Breast epithelium (tissue), 4 donors: ENCODE measurements at regions not wholly inside any gene's neighbourhood (a gene's known extent, or its start where the extent isn't known, plus 50 kb on each side); places are given as distances from the start of the nearest gene placed in this dataset.
"Not testable (repeated sequence)": the region's sequence is repeated elsewhere in the genome, so short reads cannot be mapped to it uniquely, and the experiment has no call there.

Experiments used
- DNase-seq, 2 donors: peaks; one replicate each; pipeline ENCODE4 v3.0.0-alpha.2; 2019; ENCODE audit warnings: low spot score in 2 of 2
- H3K27ac ChIP-seq, 2 donors: fragments of 200-600 bp; sonication (generic) in 1 of 2; one replicate each; pipeline ENCODE4 v1.5.1; 2016 to 2019; ENCODE audit warnings: mild to moderate bottlenecking in 1 of 2
- H3K27me3 ChIP-seq, 2 donors: fragments of 200-600 bp; sonication (generic) in 1 of 2; one replicate each; pipeline versions ENCODE4 v1.5.1 to v1.6.0; 2017 to 2019; ENCODE audit warnings: control low read depth in 1 of 2, mild to moderate bottlenecking in 1 of 2
- H3K36me3 ChIP-seq: fragments of 200-600 bp; one replicate; pipeline ENCODE4 v1.5.1; 2019
- H3K4me1 ChIP-seq, 2 donors: fragments of 200-600 bp; sonication (generic); one replicate each; pipeline ENCODE4 v1.5.1; 2016 to 2019; ENCODE audit warnings: control low read depth in 1 of 2
- H3K4me3 ChIP-seq, 3 donors: fragments of 200-600 bp; sonication (generic); 1 replicate in 2 of 3; 2 replicates in 1 of 3; pipeline ENCODE4 v1.5.1; 2016 to 2019; ENCODE audit warnings: mild to moderate bottlenecking in 3 of 3, moderate library complexity in 2 of 3
- H3K9me3 ChIP-seq, 2 donors: fragments of 200-600 bp; sonication (generic) in 1 of 2; one replicate each; pipeline ENCODE4 v1.5.1; 2016 to 2019; ENCODE audit warnings: control low read depth in 1 of 2
- POLR2A ChIP-seq: fragments of 450-650 bp; IDR thresholded peaks from one replicate; pipeline ENCODE4 v1.6.1; 2016; ENCODE audit warnings: antibody characterized with exemption, mild to moderate bottlenecking, moderate library complexity
- POLR2AphosphoS5 ChIP-seq, 3 donors: sonication (generic); formaldehyde crosslinking; IDR thresholded peaks; one replicate each; pipeline ENCODE4 v1.6.1; 2017; ENCODE audit warnings: antibody characterized with exemption in 3 of 3
- intact Hi-C: fragments of 100-400 bp; cut with DNase I; formaldehyde crosslinking; loops from one replicate; pipeline ENCODE4 v1.15.1; 2023; ENCODE audit warnings: low total_unique reads
- TF ChIP-seq, protein P1 (sequence below), 3 donors: fragments of 450-650 bp; IDR thresholded peaks; one replicate each; pipeline ENCODE4 v1.5.1; 2016 to 2017; ENCODE audit warnings: antibody characterized with exemption in 3 of 3, mild to moderate bottlenecking in 3 of 3, moderate library complexity in 3 of 3

DNA sequence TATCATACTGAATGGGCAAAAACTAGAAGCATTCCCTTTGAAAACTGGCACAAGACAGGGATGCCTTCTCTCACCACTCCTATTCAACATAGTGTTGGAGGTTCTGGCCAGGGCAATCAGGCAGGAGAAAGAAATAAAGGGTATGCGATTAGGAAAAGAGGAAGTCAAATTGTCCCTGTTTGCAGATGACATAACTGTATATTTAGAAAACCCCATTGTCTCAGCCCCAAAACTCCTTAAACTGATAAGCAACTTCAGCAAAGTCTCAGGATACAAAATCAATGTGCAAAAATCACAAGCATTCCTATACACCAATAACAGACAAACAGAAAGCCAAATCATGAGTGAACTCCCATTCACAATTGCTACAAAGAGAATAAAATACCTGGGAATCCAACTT, 52.5 kb upstream of the CCDC71L start:
- H3K4me1 ChIP-seq, H3K4me3 ChIP-seq, H3K9me3 ChIP-seq, H3K36me3 ChIP-seq, DNase-seq, H3K27ac ChIP-seq, H3K27me3 ChIP-seq, intact Hi-C loops: not testable (repeated sequence)

DNA sequence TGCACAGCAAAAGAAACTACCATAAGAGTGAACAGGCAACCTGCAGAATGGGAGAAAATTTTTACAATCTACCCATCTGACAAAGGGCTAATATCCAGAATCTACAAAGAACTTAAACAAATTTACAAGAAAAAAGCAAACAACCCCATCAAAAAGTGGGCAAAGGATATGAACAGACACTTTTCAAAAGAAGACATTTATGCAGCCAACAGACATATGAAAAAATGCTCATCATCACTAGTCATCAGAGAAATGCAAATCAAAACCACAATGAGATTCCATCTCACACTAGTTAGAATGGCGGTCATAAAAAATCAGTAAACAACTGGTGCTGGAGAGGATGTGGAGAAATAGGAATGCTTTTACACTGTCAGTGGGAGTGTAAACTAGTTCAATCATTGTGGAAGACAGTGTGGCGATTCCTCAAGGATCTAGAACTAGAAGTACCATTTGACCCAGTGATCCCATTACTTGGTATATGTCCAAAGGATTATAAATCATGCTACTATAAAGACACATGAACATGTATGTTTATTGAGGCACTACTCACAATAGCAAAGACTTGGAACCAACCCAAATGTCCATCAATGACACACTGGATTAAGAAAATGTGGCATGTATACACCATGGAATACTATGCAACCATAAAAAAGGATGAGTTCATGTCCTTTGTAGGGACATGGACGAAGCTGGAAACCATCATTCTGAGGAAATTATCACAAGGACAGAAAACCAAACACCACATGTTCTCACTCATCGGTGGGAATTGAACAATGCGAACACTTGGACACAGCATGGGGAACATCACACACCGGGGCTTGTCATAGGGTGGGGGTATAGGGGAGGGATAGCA, 53.9 kb upstream of the CCDC71L start:
- DNase-seq, H3K27ac ChIP-seq, H3K36me3 ChIP-seq, H3K27me3 ChIP-seq, intact Hi-C loops, H3K4me1 ChIP-seq, H3K4me3 ChIP-seq, H3K9me3 ChIP-seq: not testable (repeated sequence)

DNA sequence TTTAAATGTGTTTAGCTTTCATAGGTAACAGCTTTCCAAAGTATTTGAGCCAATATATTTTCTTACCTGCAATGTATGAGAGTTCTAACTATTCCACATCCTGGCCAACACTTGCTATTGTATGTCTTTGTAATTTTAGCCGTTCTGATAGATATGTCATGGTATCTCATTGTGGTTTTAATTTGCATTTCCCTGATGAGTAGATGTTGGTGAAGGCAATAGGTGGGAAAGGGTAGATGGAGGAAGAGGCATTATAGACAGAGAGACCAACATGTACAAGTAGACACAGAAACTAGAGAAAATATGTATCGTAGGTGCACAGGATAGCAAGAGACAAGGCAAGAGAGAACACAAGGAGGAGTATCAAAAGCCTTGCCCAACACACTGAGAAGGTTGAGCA, 54.8 kb upstream of the CCDC71L start:
- TF ChIP-seq POLR2A (no peak), POLR2AphosphoS5 (IDR thresholded peaks at IDR 0.05) (no peak)
- TF ChIP-seq, protein P1, sequence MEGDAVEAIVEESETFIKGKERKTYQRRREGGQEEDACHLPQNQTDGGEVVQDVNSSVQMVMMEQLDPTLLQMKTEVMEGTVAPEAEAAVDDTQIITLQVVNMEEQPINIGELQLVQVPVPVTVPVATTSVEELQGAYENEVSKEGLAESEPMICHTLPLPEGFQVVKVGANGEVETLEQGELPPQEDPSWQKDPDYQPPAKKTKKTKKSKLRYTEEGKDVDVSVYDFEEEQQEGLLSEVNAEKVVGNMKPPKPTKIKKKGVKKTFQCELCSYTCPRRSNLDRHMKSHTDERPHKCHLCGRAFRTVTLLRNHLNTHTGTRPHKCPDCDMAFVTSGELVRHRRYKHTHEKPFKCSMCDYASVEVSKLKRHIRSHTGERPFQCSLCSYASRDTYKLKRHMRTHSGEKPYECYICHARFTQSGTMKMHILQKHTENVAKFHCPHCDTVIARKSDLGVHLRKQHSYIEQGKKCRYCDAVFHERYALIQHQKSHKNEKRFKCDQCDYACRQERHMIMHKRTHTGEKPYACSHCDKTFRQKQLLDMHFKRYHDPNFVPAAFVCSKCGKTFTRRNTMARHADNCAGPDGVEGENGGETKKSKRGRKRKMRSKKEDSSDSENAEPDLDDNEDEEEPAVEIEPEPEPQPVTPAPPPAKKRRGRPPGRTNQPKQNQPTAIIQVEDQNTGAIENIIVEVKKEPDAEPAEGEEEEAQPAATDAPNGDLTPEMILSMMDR (IDR thresholded peaks at IDR 0.05) = no peak
- H3K27me3 ChIP-seq = no peaks in the 10 kb centered on the region
- no peaks in the 10 kb centered on the region for H3K36me3 ChIP-seq
- H3K4me1 ChIP-seq = no peaks in the 10 kb centered on the region
- H3K4me3 ChIP-seq = no peak overlapping the region
- no peak for DNase-seq
- intact Hi-C loops = no loop called here
- no peak overlapping the region for H3K27ac ChIP-seq
- H3K9me3 ChIP-seq = no peaks in the 10 kb centered on the region

DNA sequence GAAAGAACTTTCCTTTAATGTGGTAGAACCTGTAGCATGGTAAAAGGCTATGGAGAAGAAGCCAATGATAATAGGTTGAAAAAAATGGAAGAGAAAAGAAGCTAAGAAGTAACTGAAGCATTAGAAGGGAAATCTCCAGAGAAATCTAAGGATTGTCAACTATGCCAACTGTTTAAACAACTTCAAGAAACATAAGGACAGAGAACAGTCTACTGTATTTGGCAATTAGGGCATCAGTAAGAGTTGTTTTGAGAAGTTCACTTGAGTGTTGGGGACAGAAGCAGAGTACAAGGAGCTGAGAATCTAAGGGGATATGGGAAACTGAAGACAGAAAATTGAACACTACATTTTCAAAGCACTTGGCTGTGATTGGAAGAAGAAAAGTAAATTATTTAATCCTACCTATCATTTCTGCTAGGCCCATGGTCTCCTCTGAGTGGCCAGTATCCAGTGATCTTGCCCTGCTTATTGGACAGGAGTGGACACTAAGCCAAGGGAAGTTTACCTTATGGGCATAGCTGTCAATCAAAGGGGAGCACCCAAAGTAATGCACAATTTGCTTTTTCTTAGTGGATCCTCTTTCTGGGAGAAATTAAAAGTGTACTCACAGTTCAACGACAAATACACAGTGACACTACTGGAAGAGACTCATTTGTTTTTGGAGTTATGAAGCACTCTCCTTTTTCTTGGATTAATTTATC, 56.4 kb upstream of the CCDC71L start:
- no peak for DNase-seq
- no peaks in the 10 kb centered on the region for H3K27me3 ChIP-seq
- no peaks in the 10 kb centered on the region for H3K36me3 ChIP-seq
- H3K27ac ChIP-seq = no peak overlapping the region
- no peaks in the 10 kb centered on the region for H3K4me1 ChIP-seq
- TF ChIP-seq, protein P1 (IDR thresholded peaks at IDR 0.05) = no peak
- TF ChIP-seq POLR2AphosphoS5 (IDR thresholded peaks at IDR 0.05) = no peak
- no peak for TF ChIP-seq POLR2A
- H3K4me3 ChIP-seq = no peak overlapping the region
- no peaks in the 10 kb centered on the region for H3K9me3 ChIP-seq
- intact Hi-C loops = no loop called here

DNA sequence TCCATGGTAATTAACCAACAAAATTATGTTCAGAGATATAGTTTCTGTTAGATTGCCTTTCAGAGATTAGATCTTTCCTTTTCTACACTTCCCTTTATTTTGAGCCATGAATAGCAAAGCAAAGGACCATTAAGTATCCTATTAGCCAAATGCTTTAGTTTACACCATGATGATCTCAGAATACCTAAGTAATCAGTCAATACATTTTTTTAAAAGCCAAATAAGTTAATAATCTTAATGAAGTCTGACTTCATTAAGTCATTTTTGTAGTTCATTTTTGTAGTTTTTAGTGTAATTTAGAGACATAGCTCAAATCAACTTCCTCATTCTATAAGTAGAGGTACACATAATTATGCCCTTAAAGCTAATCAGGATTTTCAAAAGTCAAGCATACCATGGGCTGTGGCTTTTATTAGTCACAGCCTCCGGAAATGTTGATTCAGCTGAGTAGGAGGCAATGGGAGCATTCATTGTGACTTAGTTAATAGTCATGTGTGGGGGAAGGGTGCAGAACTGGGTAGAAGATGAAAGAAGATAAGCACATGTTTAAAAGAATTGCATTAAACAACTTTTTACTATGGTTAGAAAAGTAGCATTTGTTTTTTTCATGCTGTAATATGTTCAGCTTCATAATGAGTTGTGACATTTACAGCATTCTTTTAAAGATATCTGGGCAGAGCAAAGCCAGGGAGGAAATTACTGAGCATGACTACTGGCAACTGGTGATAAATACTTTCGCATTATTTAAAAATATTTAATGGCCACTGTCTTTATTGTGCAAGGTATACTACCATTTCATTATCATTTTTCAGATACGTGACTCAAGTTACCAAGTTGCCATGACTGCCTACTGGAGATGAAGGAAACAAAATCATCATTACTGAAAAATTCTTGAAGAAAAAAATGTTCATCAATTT, 57.3 kb upstream of the CCDC71L start:
- Histone ChIP-seq H3K9me3 (no peaks in the 10 kb centered on the region), H3K4me3 (no peak overlapping the region), H3K27ac (no peak overlapping the region), H3K36me3 (no peaks in the 10 kb centered on the region), H3K27me3 (no peaks in the 10 kb centered on the region), H3K4me1 (no peaks in the 10 kb centered on the region)
- TF ChIP-seq POLR2A (no peak), POLR2AphosphoS5 (IDR thresholded peaks at IDR 0.05) (no peak)
- TF ChIP-seq, protein P1 (IDR thresholded peaks at IDR 0.05) = no peak
- intact Hi-C loops = no loop called here
- no peak for DNase-seq
